Epithelial cell of proximal tubule (primary cell): ENCODE measurements at regions not wholly inside any gene's neighbourhood (a gene's known extent, or its start where the extent isn't known, plus 50 kb on each side); places are given as distances from the start of the nearest gene placed in this dataset.

ENCODE experiments used
- DNase-seq: peaks from one replicate; pipeline ENCODE4 v3.0.0-alpha.2; 2011; ENCODE audit warnings: low read depth
- H3K4me3 ChIP-seq: 2 replicates; pipeline ENCODE4 v1.5.1; 2011; ENCODE audit warnings: low read depth, mild to moderate bottlenecking, low read length
- TF ChIP-seq, protein P1 (sequence below): conservative IDR thresholded peaks from 2 replicates; pipeline ENCODE4 v1.5.1; 2012; ENCODE audit warnings: low read depth, mild to moderate bottlenecking, low read length

DNA sequence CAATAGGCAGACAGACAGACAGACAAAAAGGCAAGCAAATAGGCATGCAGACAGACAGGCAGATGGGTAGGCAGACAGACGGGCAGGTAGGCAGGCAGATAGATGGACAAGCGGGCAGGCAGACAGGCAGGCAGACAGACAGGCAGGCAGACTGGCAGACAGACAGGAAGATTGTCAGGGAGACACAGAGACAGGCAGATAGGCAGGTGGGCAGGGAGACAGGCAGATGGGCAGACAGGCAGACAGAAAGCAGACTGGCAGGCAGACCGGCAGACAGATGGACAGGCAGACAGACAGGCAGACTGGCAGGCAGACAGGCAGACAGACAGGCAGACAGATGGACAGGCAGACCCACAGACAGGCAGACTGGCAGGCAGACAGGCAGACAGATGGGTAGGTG lies 70.3 kb upstream of the MYL10 start:
- H3K4me3 ChIP-seq: no peak overlapping the region
- TF ChIP-seq, protein P1, sequence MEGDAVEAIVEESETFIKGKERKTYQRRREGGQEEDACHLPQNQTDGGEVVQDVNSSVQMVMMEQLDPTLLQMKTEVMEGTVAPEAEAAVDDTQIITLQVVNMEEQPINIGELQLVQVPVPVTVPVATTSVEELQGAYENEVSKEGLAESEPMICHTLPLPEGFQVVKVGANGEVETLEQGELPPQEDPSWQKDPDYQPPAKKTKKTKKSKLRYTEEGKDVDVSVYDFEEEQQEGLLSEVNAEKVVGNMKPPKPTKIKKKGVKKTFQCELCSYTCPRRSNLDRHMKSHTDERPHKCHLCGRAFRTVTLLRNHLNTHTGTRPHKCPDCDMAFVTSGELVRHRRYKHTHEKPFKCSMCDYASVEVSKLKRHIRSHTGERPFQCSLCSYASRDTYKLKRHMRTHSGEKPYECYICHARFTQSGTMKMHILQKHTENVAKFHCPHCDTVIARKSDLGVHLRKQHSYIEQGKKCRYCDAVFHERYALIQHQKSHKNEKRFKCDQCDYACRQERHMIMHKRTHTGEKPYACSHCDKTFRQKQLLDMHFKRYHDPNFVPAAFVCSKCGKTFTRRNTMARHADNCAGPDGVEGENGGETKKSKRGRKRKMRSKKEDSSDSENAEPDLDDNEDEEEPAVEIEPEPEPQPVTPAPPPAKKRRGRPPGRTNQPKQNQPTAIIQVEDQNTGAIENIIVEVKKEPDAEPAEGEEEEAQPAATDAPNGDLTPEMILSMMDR: no peak
- DNase-seq: no peak

DNA sequence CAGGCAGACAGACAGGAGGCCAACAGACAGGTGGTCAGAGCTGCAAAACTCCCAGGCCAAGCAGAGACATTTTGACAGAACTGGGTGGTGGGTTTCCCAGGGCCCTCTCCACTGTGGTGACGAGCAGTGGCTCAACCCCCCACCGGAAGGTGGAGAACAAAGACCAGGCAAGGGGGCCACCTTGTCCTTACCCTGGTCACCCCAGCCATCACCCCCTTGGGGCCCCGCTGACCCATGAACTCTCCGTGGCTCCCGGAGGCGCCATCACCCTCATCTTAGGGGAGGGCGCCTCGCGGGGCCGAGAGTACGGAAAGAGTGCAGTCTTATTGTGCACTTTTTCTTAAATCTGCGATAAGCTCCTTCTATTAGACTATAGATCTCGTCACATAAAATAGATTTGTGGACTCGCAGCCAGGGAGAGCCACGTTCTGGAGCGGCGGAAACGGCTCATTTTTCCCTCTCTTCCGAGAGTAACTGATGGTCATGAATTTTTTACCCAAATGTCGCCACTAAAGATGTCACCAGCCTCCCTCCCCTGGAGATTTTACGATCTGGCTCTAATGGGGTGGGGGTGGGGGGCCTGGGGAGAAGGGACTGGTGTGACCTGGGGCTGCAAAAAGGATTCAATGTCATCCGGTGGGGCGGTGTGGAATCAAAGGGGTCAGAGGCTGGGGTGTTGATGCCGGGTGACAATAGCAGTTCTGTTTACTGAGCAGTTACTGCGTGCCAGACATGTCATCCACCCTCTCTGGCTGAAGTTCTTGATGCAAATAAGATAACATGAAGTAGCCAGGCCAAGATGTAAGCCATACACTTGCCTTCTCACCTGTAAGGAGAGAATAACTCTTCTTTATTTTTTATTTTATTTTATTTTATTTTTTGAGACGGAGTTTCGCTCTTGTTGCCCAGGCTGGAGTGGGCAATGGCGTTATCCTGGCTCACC lies 71.1 kb upstream of the MYL10 start:
- DNase-seq: no peak
- no peak overlapping the region for H3K4me3 ChIP-seq
- TF ChIP-seq, protein P1: no peak

DNA sequence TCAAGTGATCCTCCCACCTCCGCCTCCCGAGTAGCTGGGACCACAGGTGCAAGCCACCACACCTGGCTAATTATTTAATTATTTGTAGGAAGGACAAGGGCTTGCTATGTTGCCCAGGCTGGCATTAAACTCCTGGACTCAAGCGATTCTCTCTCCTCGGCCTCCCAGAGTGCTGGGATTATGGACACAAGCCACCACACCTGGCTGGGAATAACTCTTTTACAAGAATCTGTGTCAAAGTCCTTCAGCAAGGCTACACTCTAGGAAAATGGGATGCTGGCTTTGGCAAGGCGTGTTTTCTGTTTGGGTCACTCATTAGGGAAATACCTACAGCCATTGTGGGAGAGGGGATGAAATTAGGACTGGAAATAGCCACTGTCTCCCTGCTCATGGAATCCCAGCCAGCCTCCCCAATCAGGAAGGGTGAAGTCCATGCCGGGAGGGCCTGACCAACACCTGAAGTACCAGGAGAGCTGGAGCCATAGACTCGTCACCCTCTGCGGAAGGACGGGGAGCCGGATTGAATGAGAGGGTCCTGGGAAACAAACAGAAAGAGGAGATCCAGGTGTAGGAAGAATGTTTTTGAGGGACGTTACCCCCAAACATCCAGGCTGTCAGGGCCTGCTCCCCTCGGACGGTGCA lies 72.2 kb upstream of the MYL10 start:
- no peak overlapping the region for H3K4me3 ChIP-seq
- TF ChIP-seq, protein P1: no peak
- DNase-seq: no peak

DNA sequence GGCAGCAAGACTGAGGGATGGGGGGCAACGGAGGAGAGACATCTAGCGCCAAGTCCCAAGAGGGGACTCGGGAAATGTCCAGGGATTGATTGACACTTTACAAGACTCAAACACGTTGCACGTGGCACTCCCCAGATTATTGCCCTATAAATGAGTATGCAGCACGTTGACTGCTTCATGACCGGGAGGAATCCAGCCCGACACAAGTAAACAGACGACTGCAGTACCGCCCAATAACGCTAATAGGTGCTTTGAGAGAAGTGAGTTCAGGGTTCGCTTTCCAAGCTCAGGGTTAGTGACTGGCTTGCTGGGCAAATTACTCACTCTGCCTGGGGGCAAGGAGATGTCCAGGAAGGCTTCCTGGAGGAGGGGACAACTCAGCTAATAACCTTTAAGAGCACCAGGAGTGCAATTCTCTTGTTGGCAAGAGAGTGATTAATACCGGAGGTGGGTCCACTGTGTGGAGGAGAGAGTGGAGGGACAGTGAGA lies 73.3 kb upstream of the MYL10 start:
- TF ChIP-seq, protein P1: no peak
- no peak for DNase-seq
- no peak overlapping the region for H3K4me3 ChIP-seq

DNA sequence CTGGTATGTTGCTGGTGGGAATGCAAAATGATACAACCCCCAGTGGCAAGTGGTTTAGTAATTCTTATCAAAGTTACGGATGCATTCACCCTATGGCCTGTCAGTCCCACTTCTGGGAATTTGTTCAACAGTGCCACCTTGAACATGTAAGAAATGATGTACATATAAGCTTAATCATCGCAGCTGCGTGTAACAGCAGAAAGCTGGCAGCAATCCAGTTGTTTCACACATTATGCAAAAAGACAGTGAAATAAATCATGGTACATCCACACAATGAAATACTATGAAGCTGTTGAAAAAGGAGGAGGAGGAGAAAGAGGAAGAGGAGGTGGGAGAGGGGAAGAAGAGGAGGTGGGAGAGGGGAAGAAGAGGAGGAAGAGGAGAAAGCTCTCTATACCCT lies 76.2 kb upstream of the MYL10 start:
- no peak for DNase-seq
- no peak overlapping the region for H3K4me3 ChIP-seq
- TF ChIP-seq, protein P1: no peak

DNA sequence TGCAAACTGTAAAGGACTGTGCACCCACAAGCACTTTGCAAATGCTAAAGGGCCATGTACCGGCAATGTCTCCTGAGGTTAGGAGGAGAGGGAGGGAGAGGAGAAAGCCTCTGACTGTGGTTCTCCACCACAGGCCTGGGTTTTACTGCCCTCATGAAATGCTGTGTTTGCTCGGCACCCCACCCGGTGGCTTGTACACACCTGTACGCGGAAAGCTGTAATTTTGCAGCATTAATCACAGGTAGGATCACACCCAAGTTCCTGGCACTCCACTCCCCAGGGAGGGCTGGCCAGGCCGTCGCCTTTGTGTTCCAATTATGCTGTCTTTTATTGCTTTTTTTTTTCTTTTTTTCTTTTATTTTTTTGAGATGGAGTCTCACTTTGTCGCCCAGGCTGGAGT lies 78.5 kb upstream of the MYL10 start:
- no peak for DNase-seq
- H3K4me3 ChIP-seq: no peak overlapping the region
- TF ChIP-seq, protein P1: no peak
